ENCODE measurements at regions not wholly inside any gene's neighbourhood (a gene's known extent, or its start where the extent isn't known, plus 50 kb on each side); places are given as distances from the start of the nearest gene placed in this dataset.

DNA sequence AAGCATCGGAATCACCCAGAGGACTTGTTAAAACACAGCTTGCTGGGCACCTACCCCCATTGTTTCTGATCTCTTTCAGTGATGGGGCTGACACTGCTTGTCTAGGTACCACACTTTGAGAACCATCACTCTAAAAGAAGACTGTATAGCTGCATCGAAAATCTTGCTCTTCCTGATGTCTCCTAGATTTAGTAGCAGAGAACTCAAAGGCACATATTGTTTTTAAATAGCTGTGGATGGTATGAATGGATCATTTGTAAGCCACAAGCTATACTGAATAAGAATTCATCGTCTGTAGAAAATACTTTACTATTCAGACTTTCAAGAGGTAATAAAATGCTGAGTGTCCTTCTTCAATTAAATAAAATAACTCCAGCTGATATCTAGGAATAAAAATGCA is 405.4 kb downstream of the ANKRD50 start:
- intact Hi-C loops (cut with micrococcal nuclease): no loop called here
- no peak overlapping the region for H3K27ac Mint-ChIP-seq
- DNase-seq (ENCODE audit: low spot score): no peak
- H3K27me3 Mint-ChIP-seq (ENCODE audit: low read depth): no peaks in the 10 kb centered on the region
- no peaks in the 10 kb centered on the region for H3K9me3 Mint-ChIP-seq
- no peaks in the 10 kb centered on the region for H3K4me1 Mint-ChIP-seq (ENCODE audit: low read depth)
- H3K4me3 Mint-ChIP-seq (ENCODE audit: low read depth): no peak overlapping the region
- H3K36me3 Mint-ChIP-seq (ENCODE audit: low read depth): no peaks in the 10 kb centered on the region

DNA sequence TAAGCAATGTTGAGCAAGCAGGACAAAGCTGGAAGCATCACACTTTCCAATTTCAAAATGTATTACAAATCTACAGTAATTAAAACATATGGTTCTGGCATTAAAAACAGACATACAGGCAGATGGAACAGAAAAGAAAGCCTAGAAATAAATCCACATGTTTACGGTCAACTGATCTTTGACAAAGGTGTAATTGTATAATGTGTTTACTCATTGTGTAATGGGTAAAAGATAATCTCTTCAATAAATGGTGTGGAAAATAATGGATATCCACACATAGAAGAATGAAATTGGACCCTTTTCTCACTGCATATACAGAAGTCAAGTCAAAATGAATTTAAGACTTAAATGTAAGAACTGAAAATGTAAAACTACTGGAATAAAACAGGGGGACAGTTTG is 394.2 kb downstream of the ANKRD50 start:
- Mint-ChIP-seq H3K27me3 (ENCODE audit: low read depth) (no peaks in the 10 kb centered on the region), H3K27ac (no peak overlapping the region), H3K4me1 (ENCODE audit: low read depth) (no peaks in the 10 kb centered on the region), H3K9me3 (no peaks in the 10 kb centered on the region), H3K36me3 (ENCODE audit: low read depth) (no peaks in the 10 kb centered on the region), H3K4me3 (ENCODE audit: low read depth) (no peak overlapping the region)
- DNase-seq (ENCODE audit: low spot score): no peak
- intact Hi-C loops (cut with micrococcal nuclease): no loop called here

DNA sequence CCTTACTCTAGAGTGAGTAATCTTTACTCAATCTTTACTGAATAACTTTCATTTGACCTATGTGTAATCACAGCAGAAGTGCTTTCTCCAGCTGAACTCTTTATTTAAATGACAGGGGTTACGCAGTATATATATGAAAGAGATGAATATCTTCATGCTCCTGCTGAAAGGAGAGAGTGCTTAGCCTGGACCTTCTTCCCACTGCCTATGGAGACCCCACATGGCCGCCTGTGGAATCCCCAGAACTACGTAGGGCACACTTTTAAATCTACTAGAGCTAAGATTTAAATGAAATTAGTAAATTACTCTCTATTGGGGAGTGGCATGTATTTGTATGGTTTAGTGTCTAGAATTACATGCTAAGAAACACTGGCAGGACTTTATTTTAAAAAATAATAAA is 391.2 kb downstream of the ANKRD50 start:
- Mint-ChIP-seq H3K4me3 (ENCODE audit: low read depth) (no peak overlapping the region), H3K9me3 (no peaks in the 10 kb centered on the region), H3K36me3 (ENCODE audit: low read depth) (no peaks in the 10 kb centered on the region), H3K4me1 (ENCODE audit: low read depth) (no peaks in the 10 kb centered on the region), H3K27ac (no peak overlapping the region), H3K27me3 (ENCODE audit: low read depth) (no peaks in the 10 kb centered on the region)
- intact Hi-C loops (cut with micrococcal nuclease): loop anchor here (5.0 kb wide), 1 partner anchor 1219 kb away; no protein-coding TSS in a partner anchor
- no peak for DNase-seq (ENCODE audit: low spot score)

DNA sequence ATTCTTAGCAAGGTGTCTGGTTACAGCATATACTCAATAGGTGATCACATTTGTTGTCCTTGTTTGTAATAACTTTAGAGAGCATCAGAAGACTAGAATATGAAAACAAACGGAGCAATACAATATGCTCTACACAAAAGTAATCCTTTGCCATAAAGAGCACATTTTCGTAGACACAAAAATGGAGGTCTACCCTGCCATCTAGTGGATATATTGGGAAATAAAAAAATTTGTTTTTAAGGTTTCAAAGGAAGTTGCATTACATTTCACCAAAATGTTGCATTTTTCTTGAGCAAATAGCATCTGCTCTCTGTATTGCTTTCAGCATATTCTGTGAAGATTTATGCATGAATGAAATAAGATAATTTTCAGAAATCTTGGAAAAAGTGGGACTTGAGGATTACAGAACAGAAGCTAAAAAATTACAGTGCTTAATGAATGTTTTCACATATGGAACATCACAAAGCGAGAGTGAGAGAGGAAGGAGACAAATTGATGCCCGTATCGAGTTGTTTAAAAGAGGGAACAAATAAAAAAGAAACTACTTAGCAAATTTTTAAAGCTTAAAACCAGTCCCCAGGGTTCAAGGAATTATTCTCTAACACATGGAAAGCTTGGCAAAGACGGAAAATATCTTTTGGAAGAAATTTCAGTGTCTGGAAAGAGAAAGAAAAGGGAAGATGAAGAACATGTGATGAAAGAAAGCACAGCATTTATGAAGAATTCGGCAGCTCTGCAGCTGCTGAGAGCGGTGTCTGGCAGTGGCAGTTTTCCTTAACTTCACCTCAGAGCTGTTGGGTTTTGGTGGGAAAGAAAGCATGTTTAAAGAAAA is 390.1 kb downstream of the ANKRD50 start:
- intact Hi-C loops (cut with micrococcal nuclease): loop anchor here (5.0 kb wide), 1 partner anchor 1220 kb away; no protein-coding TSS in a partner anchor
- Mint-ChIP-seq H3K4me1 (ENCODE audit: low read depth) (no peaks in the 10 kb centered on the region), H3K27ac (no peak overlapping the region), H3K4me3 (ENCODE audit: low read depth) (no peak overlapping the region), H3K27me3 (ENCODE audit: low read depth) (no peaks in the 10 kb centered on the region), H3K9me3 (no peaks in the 10 kb centered on the region), H3K36me3 (ENCODE audit: low read depth) (no peaks in the 10 kb centered on the region)
- DNase-seq (ENCODE audit: low spot score): no peak

GRCh38 chr4:124325690-124326089 is 386.8 kb downstream of the ANKRD50 start:
- no peaks in the 10 kb centered on the region for H3K27me3 Mint-ChIP-seq (ENCODE audit: low read depth)
- no peak overlapping the region for H3K27ac Mint-ChIP-seq
- H3K36me3 Mint-ChIP-seq (ENCODE audit: low read depth): no peaks in the 10 kb centered on the region
- no peaks in the 10 kb centered on the region for H3K4me1 Mint-ChIP-seq (ENCODE audit: low read depth)
- H3K9me3 Mint-ChIP-seq: no peaks in the 10 kb centered on the region
- no peak for DNase-seq (ENCODE audit: low spot score)
- H3K4me3 Mint-ChIP-seq (ENCODE audit: low read depth): no peak overlapping the region
- intact Hi-C loops (cut with micrococcal nuclease): no loop called here

DNA sequence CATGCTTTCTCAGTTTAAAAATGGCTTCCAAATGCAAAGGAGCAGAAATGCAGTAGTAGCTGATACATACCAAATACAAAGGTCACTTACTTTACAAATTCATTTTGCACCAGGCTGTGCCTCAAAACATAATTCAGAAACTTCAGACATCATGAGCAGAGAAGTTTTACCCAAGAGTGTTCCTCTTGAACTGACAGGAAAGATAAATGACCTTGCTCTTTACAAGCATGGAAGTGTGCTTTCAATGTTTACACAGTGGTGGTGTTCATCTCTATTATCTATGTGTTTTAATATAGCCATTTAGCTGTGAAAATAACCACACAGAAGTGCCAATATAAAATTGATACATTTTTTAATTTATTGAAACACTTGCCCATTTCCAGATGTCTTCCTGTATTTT is 383.4 kb downstream of the ANKRD50 start:
- no peak overlapping the region for H3K27ac Mint-ChIP-seq
- H3K4me1 Mint-ChIP-seq (ENCODE audit: low read depth): no peaks in the 10 kb centered on the region
- H3K4me3 Mint-ChIP-seq (ENCODE audit: low read depth): no peak overlapping the region
- no peak for DNase-seq (ENCODE audit: low spot score)
- H3K9me3 Mint-ChIP-seq: no peaks in the 10 kb centered on the region
- no peaks in the 10 kb centered on the region for H3K36me3 Mint-ChIP-seq (ENCODE audit: low read depth)
- intact Hi-C loops (cut with micrococcal nuclease): no loop called here
- H3K27me3 Mint-ChIP-seq (ENCODE audit: low read depth): no peaks in the 10 kb centered on the region

DNA sequence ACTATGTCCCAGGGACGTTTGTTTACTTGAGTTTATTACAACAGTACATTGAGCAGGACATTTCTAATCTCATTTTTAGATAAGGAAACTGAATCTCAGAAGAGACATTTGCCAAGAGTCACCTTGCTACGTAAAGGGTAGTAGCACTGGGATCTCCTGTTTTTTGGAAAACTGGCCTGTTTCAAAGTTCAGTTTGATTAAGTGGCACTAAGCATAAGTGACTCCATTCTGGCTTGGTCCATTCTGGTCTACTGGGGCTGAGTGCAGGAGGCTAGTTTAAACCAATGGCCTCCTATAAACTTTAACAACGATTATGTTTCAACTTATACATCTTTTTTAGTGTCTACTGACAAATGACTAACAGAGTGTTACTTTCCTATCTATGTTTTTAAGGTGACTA is 382.5 kb downstream of the ANKRD50 start:
- no peak overlapping the region for H3K4me3 Mint-ChIP-seq (ENCODE audit: low read depth)
- H3K27ac Mint-ChIP-seq: no peak overlapping the region
- no peaks in the 10 kb centered on the region for H3K4me1 Mint-ChIP-seq (ENCODE audit: low read depth)
- no peak for DNase-seq (ENCODE audit: low spot score)
- no peaks in the 10 kb centered on the region for H3K36me3 Mint-ChIP-seq (ENCODE audit: low read depth)
- intact Hi-C loops (cut with micrococcal nuclease): no loop called here
- H3K9me3 Mint-ChIP-seq: no peaks in the 10 kb centered on the region
- no peaks in the 10 kb centered on the region for H3K27me3 Mint-ChIP-seq (ENCODE audit: low read depth)

DNA sequence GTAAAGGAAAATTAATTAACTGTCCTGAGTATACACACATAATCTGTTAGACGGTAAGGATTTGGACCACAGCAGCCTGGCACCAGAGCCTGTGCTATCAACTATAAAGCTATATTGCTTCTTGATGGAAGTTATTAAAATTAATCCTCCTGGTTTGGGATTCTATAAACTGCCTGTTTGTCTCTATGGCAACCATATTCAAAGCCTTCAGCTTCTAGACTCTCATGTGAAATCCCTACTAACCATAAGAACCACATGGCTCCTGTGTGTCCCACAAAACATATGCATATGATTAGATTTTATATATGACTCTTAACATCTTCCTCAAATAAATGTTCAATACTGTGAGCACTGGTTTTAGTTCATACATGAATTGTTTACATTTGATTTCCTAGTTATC is 380.8 kb downstream of the ANKRD50 start:
- intact Hi-C loops (cut with micrococcal nuclease): no loop called here
- no peaks in the 10 kb centered on the region for H3K9me3 Mint-ChIP-seq
- no peak for DNase-seq (ENCODE audit: low spot score)
- no peaks in the 10 kb centered on the region for H3K27me3 Mint-ChIP-seq (ENCODE audit: low read depth)
- no peak overlapping the region for H3K27ac Mint-ChIP-seq
- no peaks in the 10 kb centered on the region for H3K4me1 Mint-ChIP-seq (ENCODE audit: low read depth)
- H3K4me3 Mint-ChIP-seq (ENCODE audit: low read depth): no peak overlapping the region
- H3K36me3 Mint-ChIP-seq (ENCODE audit: low read depth): no peaks in the 10 kb centered on the region

GRCh38 chr4:124333466-124333865 is 379.1 kb downstream of the ANKRD50 start:
- Mint-ChIP-seq H3K4me1 (ENCODE audit: low read depth) (no peaks in the 10 kb centered on the region), H3K27ac (no peak overlapping the region), H3K4me3 (ENCODE audit: low read depth) (no peak overlapping the region), H3K36me3 (ENCODE audit: low read depth) (no peaks in the 10 kb centered on the region), H3K9me3 (no peaks in the 10 kb centered on the region), H3K27me3 (ENCODE audit: low read depth) (no peaks in the 10 kb centered on the region)
- DNase-seq (ENCODE audit: low spot score): no peak
- intact Hi-C loops (cut with micrococcal nuclease): no loop called here

DNA sequence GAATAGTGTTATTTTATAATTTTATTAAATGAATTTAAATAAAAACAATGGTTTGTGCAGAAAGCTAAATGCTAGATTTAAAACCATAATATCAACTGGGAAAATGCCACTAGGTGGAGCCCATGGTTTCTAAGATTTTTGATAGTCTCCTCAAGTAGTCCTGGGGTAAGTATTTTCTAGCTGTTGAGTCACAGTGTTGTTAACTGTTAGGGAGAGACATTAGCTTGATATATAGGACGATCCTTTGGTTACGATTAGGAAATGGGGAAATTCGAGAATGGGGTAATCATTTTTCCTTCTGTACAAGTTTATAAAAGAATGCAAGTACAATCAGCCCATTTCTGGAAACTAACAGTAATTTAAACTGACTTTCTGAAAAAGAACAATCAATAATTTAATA is 378.4 kb downstream of the ANKRD50 start:
- Mint-ChIP-seq H3K27ac (no peak overlapping the region), H3K4me1 (ENCODE audit: low read depth) (no peaks in the 10 kb centered on the region), H3K9me3 (no peaks in the 10 kb centered on the region), H3K27me3 (ENCODE audit: low read depth) (no peaks in the 10 kb centered on the region), H3K4me3 (ENCODE audit: low read depth) (no peak overlapping the region), H3K36me3 (ENCODE audit: low read depth) (no peaks in the 10 kb centered on the region)
- intact Hi-C loops (cut with micrococcal nuclease): no loop called here
- DNase-seq (ENCODE audit: low spot score): no peak

- Mint-ChIP-seq H3K9me3 (no peaks in the 10 kb centered on the region), H3K27me3 (ENCODE audit: low read depth) (no peaks in the 10 kb centered on the region), H3K27ac (no peak overlapping the region), H3K4me3 (ENCODE audit: low read depth) (no peak overlapping the region), H3K4me1 (ENCODE audit: low read depth) (no peaks in the 10 kb centered on the region), H3K36me3 (ENCODE audit: low read depth) (no peaks in the 10 kb centered on the region)
- intact Hi-C loops (cut with micrococcal nuclease): no loop called here
- DNase-seq (ENCODE audit: low spot score): no peak
These were observed 374.7 kb downstream of the ANKRD50 start for GRCh38 chr4:124337874-124338273.

GRCh38 chr4:124343661-124344171 is 368.8 kb downstream of the ANKRD50 start:
- H3K27ac Mint-ChIP-seq: no peak overlapping the region
- H3K9me3 Mint-ChIP-seq: no peaks in the 10 kb centered on the region
- intact Hi-C loops (cut with micrococcal nuclease): no loop called here
- no peaks in the 10 kb centered on the region for H3K36me3 Mint-ChIP-seq (ENCODE audit: low read depth)
- H3K4me1 Mint-ChIP-seq (ENCODE audit: low read depth): no peaks in the 10 kb centered on the region
- no peak overlapping the region for H3K4me3 Mint-ChIP-seq (ENCODE audit: low read depth)
- no peaks in the 10 kb centered on the region for H3K27me3 Mint-ChIP-seq (ENCODE audit: low read depth)
- no peak for DNase-seq (ENCODE audit: low spot score)

DNA sequence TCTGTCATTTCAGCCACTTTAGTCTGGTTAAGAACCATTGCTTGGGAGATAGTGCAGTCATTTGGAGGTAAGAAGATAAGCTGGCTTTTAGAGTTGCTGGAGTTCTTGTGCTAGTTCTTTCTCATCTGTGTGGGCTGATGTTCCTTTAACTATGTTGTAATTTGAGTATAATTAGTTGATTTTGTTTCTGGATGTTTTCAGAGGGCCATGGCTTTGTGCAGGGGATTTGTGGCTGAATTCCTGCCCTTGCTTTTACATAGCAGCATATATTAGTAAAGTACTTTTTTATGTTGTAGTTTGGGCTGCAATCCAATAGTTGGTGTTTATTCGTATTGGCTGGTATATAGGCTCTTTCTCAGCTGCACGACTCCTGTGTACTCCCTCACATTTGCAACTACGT is 339.6 kb downstream of the ANKRD50 start:
- H3K27me3 Mint-ChIP-seq (ENCODE audit: low read depth): no peaks in the 10 kb centered on the region
- no peaks in the 10 kb centered on the region for H3K9me3 Mint-ChIP-seq
- DNase-seq (ENCODE audit: low spot score): no peak
- no peak overlapping the region for H3K4me3 Mint-ChIP-seq (ENCODE audit: low read depth)
- intact Hi-C loops (cut with micrococcal nuclease): no loop called here
- H3K4me1 Mint-ChIP-seq (ENCODE audit: low read depth): no peaks in the 10 kb centered on the region
- no peak overlapping the region for H3K27ac Mint-ChIP-seq
- H3K36me3 Mint-ChIP-seq (ENCODE audit: low read depth): no peaks in the 10 kb centered on the region

Data from activated T-helper 2 cell treated with anti-CD3 and anti-CD28 coated beads, Interferon-gamma antibody, Interleukin-2, Interleukin-4, amounts not matched to agents 10 μg/mL and 5 μg/mL and 100 μg/mL, durations not matched to agents 14 hours and 24 hours and 36 hours (primary cell).